Endothelial cell of umbilical vein (primary cell): ENCODE measurements at regions not wholly inside any gene's neighbourhood (a gene's known extent, or its start where the extent isn't known, plus 50 kb on each side); places are given as distances from the start of the nearest gene placed in this dataset.

Experiments
- BruUV-seq: library from RNA; stranded (reverse); fragments of 400-500 nt; replicated peaks from 2 replicates; lab custom pipeline; 2021; lab: Mats Ljungman, UMichigan
- CTCF ChIA-PET: fragments of 300-600, 350-600 bp; sonication (Branson Sonifier 250); formaldehyde crosslinking; loops from one replicate; lab custom pipeline; 2021; ENCODE audit warnings: antibody characterized with exemption, inconsistent platforms; lab: Charles Lee
- POLR2A ChIA-PET: fragments of 300-600, 350-600 bp; sonication (Branson Sonifier 250); formaldehyde crosslinking; loops from one replicate; lab custom pipeline; 2021; ENCODE audit warnings: antibody characterized with exemption, inconsistent platforms; lab: Charles Lee
- DNase-seq: peaks from one replicate; pipeline ENCODE4 v3.0.0-alpha.2; 2011; ENCODE audit warnings: low read depth, low spot score
- FAIRE-seq: peaks from 2 replicates; lab custom pipeline; 2011; peaks lifted over from hg19 to GRCh38; lab: Jason Lieb, UNC
- H2AFZ ChIP-seq: 2 replicates; pipeline ENCODE4 v1.6.0; 2012; ENCODE audit warnings: low read depth, low read length, control low read depth, inconsistent platforms
- H3K27ac ChIP-seq: 2 replicates; pipeline ENCODE4 v1.5.1; 2011; ENCODE audit warnings: low read depth, mild to moderate bottlenecking, control low read depth, low read length, moderate library complexity; ENCODE audit not compliant: insufficient read depth
- H3K27me3 ChIP-seq, 2 experiments: 2 replicates each; pipeline versions ENCODE4 v1.6.0 to v1.6.1; 2011; ENCODE audit warnings: low read length in 2 of 2, mixed read lengths in 1 of 2; ENCODE audit not compliant: control insufficient read depth in 2 of 2, insufficient read depth in 2 of 2
- H3K36me3 ChIP-seq, 2 experiments: 2 replicates in 1 of 2; 3 replicates in 1 of 2; pipeline ENCODE4 v1.5.1; 2011; ENCODE audit warnings: low read length in 2 of 2, mild to moderate bottlenecking in 1 of 2, moderate library complexity in 1 of 2; ENCODE audit not compliant: control insufficient read depth in 2 of 2, insufficient read depth in 2 of 2; ENCODE audit errors: extremely low read depth in 1 of 2
- H3K4me1 ChIP-seq: 3 replicates; pipeline ENCODE4 v1.5.1; 2011; ENCODE audit warnings: mild to moderate bottlenecking, low read length; ENCODE audit not compliant: control insufficient read depth, insufficient read depth; ENCODE audit errors: extremely low read depth
- H3K4me2 ChIP-seq: 2 replicates; pipeline ENCODE4 v1.6.1; 2011; ENCODE audit warnings: low read length, control low read depth, mixed read lengths; ENCODE audit not compliant: insufficient read depth
- H3K4me3 ChIP-seq, 3 experiments: fragments of 200-600 bp in 1 of 3; sonication (generic), shearing (Covaris generic) in 1 of 3; replicated peaks in 1 of 3; 2 replicates each; pipeline ENCODE4 v1.5.1; 2011 to 2016; ENCODE audit warnings: control low read depth in 3 of 3, low read length in 3 of 3, mild to moderate bottlenecking in 2 of 3, inconsistent platforms in 1 of 3, low read depth in 1 of 3, moderate library complexity in 1 of 3; ENCODE audit not compliant: insufficient read depth in 1 of 3
- H3K79me2 ChIP-seq: 2 replicates; pipeline ENCODE4 v1.6.0; 2012; ENCODE audit warnings: low read length, inconsistent platforms; ENCODE audit not compliant: control insufficient read depth, insufficient read depth
- H3K9ac ChIP-seq: replicated peaks from 2 replicates; pipeline ENCODE3; 2011; ENCODE audit warnings: low read length, control low read depth; ENCODE audit not compliant: insufficient read depth; ENCODE audit errors: extremely low read depth
- H3K9me1 ChIP-seq: replicated peaks from 3 replicates; pipeline ENCODE4 v1.6.0; 2011; ENCODE audit warnings: mild to moderate bottlenecking, low read length; ENCODE audit not compliant: control insufficient read depth, insufficient read depth; ENCODE audit errors: extremely low read depth
- H3K9me3 ChIP-seq: replicated peaks from 2 replicates; pipeline ENCODE4 v1.5.1; 2012; ENCODE audit warnings: low read length, inconsistent platforms; ENCODE audit not compliant: control insufficient read depth, insufficient read depth
- H4K20me1 ChIP-seq: replicated peaks from 2 replicates; pipeline ENCODE3; 2011; ENCODE audit warnings: mild to moderate bottlenecking, low read length; ENCODE audit not compliant: control insufficient read depth, insufficient read depth; ENCODE audit errors: extremely low read depth
- CTCF ChIP-seq, 2 donors: IDR thresholded peaks; 1 replicate in 1 of 2; 2 replicates in 1 of 2; pipeline ENCODE4 v1.5.1; 2011; ENCODE audit warnings: low read length in 2 of 2, mild to moderate bottlenecking in 2 of 2, moderate library complexity in 2 of 2, control low read depth in 1 of 2, inconsistent platforms in 1 of 2, low read depth in 1 of 2; ENCODE audit not compliant: insufficient read depth in 1 of 2; ENCODE audit errors: extremely low read depth in 1 of 2
- EZH2 ChIP-seq: IDR thresholded peaks from 2 replicates; pipeline ENCODE4 v1.6.1; 2012; ENCODE audit warnings: borderline replicate concordance, low read depth, mild to moderate bottlenecking, moderate library complexity, low read length, inconsistent platforms; ENCODE audit not compliant: severe bottlenecking
- FOS ChIP-seq: IDR thresholded peaks from 2 replicates; pipeline ENCODE4 v1.6.1; 2011; ENCODE audit warnings: mild to moderate bottlenecking, low read length, moderate library complexity, borderline replicate concordance; ENCODE audit not compliant: insufficient read depth
- GATA2 ChIP-seq: IDR thresholded peaks from 2 replicates; pipeline ENCODE4 v1.7.0; 2011; ENCODE audit warnings: low read depth, mild to moderate bottlenecking, moderate library complexity, mixed read lengths, low read length; ENCODE audit not compliant: insufficient read length, insufficient read depth
- MAX ChIP-seq: IDR thresholded peaks from 2 replicates; pipeline ENCODE4 v1.6.1; 2011; ENCODE audit not compliant: insufficient read depth, insufficient read length
- MYC ChIP-seq: IDR thresholded peaks from one replicate; pipeline ENCODE4 v1.6.1; 2011; ENCODE audit warnings: mild to moderate bottlenecking, low read depth, low read length
- POLR2A ChIP-seq: IDR thresholded peaks from 2 replicates; pipeline ENCODE4 v1.6.1; 2012; ENCODE audit warnings: low read depth, mild to moderate bottlenecking, control low read depth, low read length
- POLR2AphosphoS5 ChIP-seq: IDR thresholded peaks from 2 replicates; pipeline ENCODE4 v1.6.1; 2012; ENCODE audit warnings: low read depth, mild to moderate bottlenecking, control low read depth, low read length, moderate library complexity; ENCODE audit not compliant: insufficient read depth
- dilution Hi-C: fragments of 300-500 bp; cut with MboI; formaldehyde crosslinking; loops from one replicate; pipeline ENCODE4 v1.15.0; 2019; ENCODE audit warnings: low sequenced_read_pairs; ENCODE audit not compliant: extremely low pct_ligation_motif_present
- intact Hi-C: fragments of 100-400 bp; cut with micrococcal nuclease; formaldehyde crosslinking; loops from one replicate; pipeline ENCODE4 v1.10.0; 2022

- Histone ChIP-seq H3K9me1 (no peaks in the 10 kb centered on the region), H4K20me1 (no peaks in the 10 kb centered on the region), H3K27me3 (no peaks in the 10 kb centered on the region), H2AFZ (no peak overlapping the region), H3K36me3 (no peaks in the 10 kb centered on the region), H3K9me3 (no peaks in the 10 kb centered on the region), H3K9ac (no peak overlapping the region), H3K4me3 (no peak overlapping the region), H3K27ac (no peak overlapping the region), H3K4me1 (no peaks in the 10 kb centered on the region), H3K79me2 (no peaks in the 10 kb centered on the region), H3K4me2 (no peak overlapping the region)
- ChIA-PET CTCF (interaction anchor here (1.2 to 1.7 kb wide), 3 partner anchors 10 to 488 kb away, joined by 3 to 8 read pairs (median 4); no protein-coding TSS in a partner anchor), POLR2A (no interaction called here)
- dilution Hi-C loops (no loop called here), intact Hi-C loops (loop anchor here (1.0 kb wide), 1 partner anchor 488 kb away; no protein-coding TSS in a partner anchor)
- DNase-seq = no peak
- no TSS peak for BruUV-seq
- TF ChIP-seq MYC (no peak), EZH2 (no peak), CTCF (IDR thresholded peaks at IDR 0.05; ENCODE audit: extremely low read depth in 1 of 2, insufficient read depth in 1 of 2, low read depth in 1 of 2, low read length in 2 of 2) (peak in 1 of 2 donors; percentile 34), FOS (no peak), GATA2 (no peak), MAX (no peak), POLR2A (no peak), POLR2AphosphoS5 (no peak)
- FAIRE-seq = no peak
Measured at GRCh38 chr4:116668190-116668589, 417.2 kb downstream of the TRAM1L1 start.
